GM18867 (cell line): ENCODE measurements at regions not wholly inside any gene's neighbourhood (a gene's known extent, or its start where the extent isn't known, plus 50 kb on each side); places are given as distances from the start of the nearest gene placed in this dataset.
"Not testable (repeated sequence)": the region's sequence is repeated elsewhere in the genome, so short reads cannot be mapped to it uniquely, and the experiment has no call there.

Experiments used
- ATAC-seq: cut with Tn5 transposase; IDR thresholded peaks from one replicate; pipeline ENCODE4 v1.9.1; 2021; ENCODE audit warnings: mild to moderate bottlenecking, moderate library complexity; ENCODE audit not compliant: unreplicated experiment

GRCh38 chr15:21261965-21262850, 178.1 kb downstream of the POTEB3 start:
- ATAC-seq, result no peak

GRCh38 chr15:21261396-21261964, 178.8 kb downstream of the POTEB3 start:
- ATAC-seq, result no peak

DNA sequence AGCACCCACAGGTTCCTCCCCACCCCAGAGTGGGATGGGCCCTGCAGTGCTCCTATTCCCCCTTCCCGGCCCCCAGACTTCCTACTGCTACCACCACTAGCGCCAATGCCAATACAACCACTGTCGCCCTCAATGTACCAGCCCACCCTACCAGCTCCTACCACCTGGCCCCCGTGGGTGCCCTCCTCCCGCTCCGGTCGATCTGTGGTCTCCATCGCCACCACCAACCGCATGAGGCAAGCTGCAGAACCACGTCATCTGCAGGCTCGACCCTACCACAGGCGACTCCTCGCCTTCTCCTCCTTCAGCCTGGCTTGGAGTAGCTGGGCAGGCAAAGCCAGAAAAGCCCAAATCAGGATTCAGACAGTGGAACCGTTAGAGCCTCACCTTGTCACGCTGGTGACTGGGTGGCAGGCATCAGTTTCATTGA, 179.3 kb downstream of the POTEB3 start:
- ATAC-seq, result no peak

GRCh38 chr15:21258635-21259034, 181.7 kb downstream of the POTEB3 start:
- not testable (repeated sequence) for ATAC-seq

DNA sequence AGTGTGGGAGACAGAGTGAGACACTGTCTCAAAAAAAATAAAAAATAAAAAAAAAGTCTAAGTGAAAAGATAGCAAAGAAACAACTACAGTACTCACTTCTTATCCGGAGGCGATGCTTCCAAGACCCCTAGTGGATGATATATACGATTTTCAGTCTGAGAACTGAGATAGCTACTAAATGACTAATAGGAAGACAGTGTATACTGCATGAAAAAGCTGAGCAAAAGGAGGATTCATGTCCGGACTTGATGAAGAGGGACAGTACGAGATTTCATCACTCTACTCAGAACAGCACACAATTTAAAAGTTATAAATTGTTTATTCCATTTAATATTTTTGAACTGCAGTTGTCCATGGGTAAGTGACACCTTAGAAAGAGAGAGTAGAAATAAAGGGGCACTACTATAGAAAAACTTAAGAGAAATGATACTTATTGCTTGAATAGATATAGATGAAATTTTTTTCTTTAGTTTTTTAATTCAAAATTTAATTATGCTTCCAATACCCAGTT, 190.7 kb downstream of the POTEB3 start:
- not testable (repeated sequence) for ATAC-seq
